Femur (tissue), 1 donor: ENCODE measurements at regions not wholly inside any gene's neighbourhood (a gene's known extent, or its start where the extent isn't known, plus 50 kb on each side); places are given as distances from the start of the nearest gene placed in this dataset.

Source experiments
- DNase-seq: peaks from one replicate; pipeline ENCODE4 v3.0.0-alpha.2; 2017

GRCh38 chr14:87879389-87879788 lies 113.6 kb downstream of the GALC start:
- DNase-seq = no peak

- DNase-seq = no peak
These were observed 114.0 kb downstream of the GALC start for GRCh38 chr14:87878959-87879358.

- no peak for DNase-seq
These were observed 115.1 kb downstream of the GALC start for GRCh38 chr14:87877877-87878276.

- DNase-seq = no peak
These were observed 118.3 kb downstream of the GALC start for GRCh38 chr14:87874676-87875075.

GRCh38 chr14:87873741-87874140 lies 119.2 kb downstream of the GALC start:
- DNase-seq = no peak

- no peak for DNase-seq
These were observed 123.1 kb downstream of the GALC start for GRCh38 chr14:87869619-87870583.

GRCh38 chr14:87868920-87869319 lies 124.1 kb downstream of the GALC start:
- no peak for DNase-seq

GRCh38 chr14:87866116-87866515 lies 126.9 kb downstream of the GALC start:
- no peak for DNase-seq

GRCh38 chr14:87864356-87865270 lies 128.4 kb downstream of the GALC start:
- DNase-seq = no peak

- DNase-seq = no peak
These were observed 129.9 kb downstream of the GALC start for GRCh38 chr14:87863047-87863446.

GRCh38 chr14:87852107-87852506 lies 140.9 kb downstream of the GALC start:
- DNase-seq = no peak

GRCh38 chr14:87851190-87851589 lies 141.8 kb downstream of the GALC start:
- no peak for DNase-seq

- DNase-seq = no peak
These were observed 145.7 kb downstream of the GALC start for GRCh38 chr14:87847216-87847755.

GRCh38 chr14:87840906-87841305 lies 152.1 kb downstream of the GALC start:
- no peak for DNase-seq

GRCh38 chr14:87838931-87839330 lies 154.1 kb downstream of the GALC start:
- peak; percentile 48 for DNase-seq

- DNase-seq = no peak
These were observed 155.7 kb downstream of the GALC start for GRCh38 chr14:87837296-87837695.

- DNase-seq = no peak
These were observed 158.4 kb downstream of the GALC start for GRCh38 chr14:87834594-87834993.

GRCh38 chr14:87833026-87833425 lies 160.0 kb downstream of the GALC start:
- DNase-seq = no peak

- DNase-seq = no peak
These were observed 162.4 kb downstream of the GALC start for GRCh38 chr14:87830443-87831096.

- DNase-seq = no peak
These were observed 163.4 kb downstream of the GALC start for GRCh38 chr14:87829543-87829942.

GRCh38 chr14:87824266-87824665 lies 168.7 kb downstream of the GALC start:
- DNase-seq = no peak

GRCh38 chr14:87816416-87816815 lies 176.6 kb downstream of the GALC start:
- DNase-seq = no peak

- DNase-seq = no peak
These were observed 177.9 kb downstream of the GALC start for GRCh38 chr14:87815121-87815520.
